ENCODE measurements at regions not wholly inside any gene's neighbourhood (a gene's known extent, or its start where the extent isn't known, plus 50 kb on each side); places are given as distances from the start of the nearest gene placed in this dataset.

GRCh38 chr6:22622813-22623212 is 53.4 kb downstream of the HDGFL1 start:
- TF ChIP-seq, protein P1, sequence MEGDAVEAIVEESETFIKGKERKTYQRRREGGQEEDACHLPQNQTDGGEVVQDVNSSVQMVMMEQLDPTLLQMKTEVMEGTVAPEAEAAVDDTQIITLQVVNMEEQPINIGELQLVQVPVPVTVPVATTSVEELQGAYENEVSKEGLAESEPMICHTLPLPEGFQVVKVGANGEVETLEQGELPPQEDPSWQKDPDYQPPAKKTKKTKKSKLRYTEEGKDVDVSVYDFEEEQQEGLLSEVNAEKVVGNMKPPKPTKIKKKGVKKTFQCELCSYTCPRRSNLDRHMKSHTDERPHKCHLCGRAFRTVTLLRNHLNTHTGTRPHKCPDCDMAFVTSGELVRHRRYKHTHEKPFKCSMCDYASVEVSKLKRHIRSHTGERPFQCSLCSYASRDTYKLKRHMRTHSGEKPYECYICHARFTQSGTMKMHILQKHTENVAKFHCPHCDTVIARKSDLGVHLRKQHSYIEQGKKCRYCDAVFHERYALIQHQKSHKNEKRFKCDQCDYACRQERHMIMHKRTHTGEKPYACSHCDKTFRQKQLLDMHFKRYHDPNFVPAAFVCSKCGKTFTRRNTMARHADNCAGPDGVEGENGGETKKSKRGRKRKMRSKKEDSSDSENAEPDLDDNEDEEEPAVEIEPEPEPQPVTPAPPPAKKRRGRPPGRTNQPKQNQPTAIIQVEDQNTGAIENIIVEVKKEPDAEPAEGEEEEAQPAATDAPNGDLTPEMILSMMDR (IDR thresholded peaks at IDR 0.05 in 2 of 3, conservative IDR thresholded peaks at IDR 0.05 in 1 of 3; ENCODE audit: borderline replicate concordance in 1 of 3, insufficient read depth in 1 of 3, low read depth in 2 of 3, low read length in 2 of 3): no peak
- no peak for TF ChIP-seq EZH2 (IDR thresholded peaks at IDR 0.05)
- no peak for TF ChIP-seq CEBPB (IDR thresholded peaks at IDR 0.05; ENCODE audit: low read depth)
